Neural progenitor cell (in vitro differentiated cells): ENCODE measurements at regions not wholly inside any gene's neighbourhood (a gene's known extent, or its start where the extent isn't known, plus 50 kb on each side); places are given as distances from the start of the nearest gene placed in this dataset.

Source experiments
- EZH2 ChIP-seq: fragments of 200-600 bp; sonication (generic); IDR thresholded peaks from 2 replicates; pipeline ENCODE4 v1.6.1; 2017; ENCODE audit warnings: antibody characterized with exemption, mild to moderate bottlenecking, moderate library complexity
- EZH2phosphoT487 ChIP-seq: fragments of 200-600 bp; sonication (generic); IDR thresholded peaks from 2 replicates; pipeline ENCODE4 v1.6.1; 2017; ENCODE audit warnings: antibody characterized with exemption
- TF ChIP-seq, protein P1 (sequence below): fragments of 200-600 bp; sonication (generic); IDR thresholded peaks from 2 replicates; pipeline ENCODE4 v1.5.1; 2017; ENCODE audit warnings: antibody characterized with exemption, mild to moderate bottlenecking

DNA sequence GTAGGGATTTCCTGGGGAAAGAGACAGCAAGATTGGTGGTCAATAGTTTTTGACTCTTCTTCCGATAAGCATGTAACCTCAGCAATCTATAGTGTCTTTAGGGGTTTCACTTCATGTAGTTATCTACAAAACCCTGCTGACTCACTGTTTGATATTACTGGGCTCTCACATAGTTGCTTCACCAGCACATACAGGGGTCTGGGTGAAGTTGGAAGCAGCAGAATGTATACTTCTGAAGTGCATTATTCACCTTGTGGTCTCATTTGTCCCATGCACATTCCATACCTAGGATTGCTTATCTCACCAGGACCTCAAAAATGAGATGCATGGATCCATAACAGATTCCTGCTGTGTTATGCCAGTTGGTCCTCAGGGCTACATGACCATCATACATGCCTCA, 280.0 kb downstream of the LRIG3 start:
- TF ChIP-seq, protein P1, sequence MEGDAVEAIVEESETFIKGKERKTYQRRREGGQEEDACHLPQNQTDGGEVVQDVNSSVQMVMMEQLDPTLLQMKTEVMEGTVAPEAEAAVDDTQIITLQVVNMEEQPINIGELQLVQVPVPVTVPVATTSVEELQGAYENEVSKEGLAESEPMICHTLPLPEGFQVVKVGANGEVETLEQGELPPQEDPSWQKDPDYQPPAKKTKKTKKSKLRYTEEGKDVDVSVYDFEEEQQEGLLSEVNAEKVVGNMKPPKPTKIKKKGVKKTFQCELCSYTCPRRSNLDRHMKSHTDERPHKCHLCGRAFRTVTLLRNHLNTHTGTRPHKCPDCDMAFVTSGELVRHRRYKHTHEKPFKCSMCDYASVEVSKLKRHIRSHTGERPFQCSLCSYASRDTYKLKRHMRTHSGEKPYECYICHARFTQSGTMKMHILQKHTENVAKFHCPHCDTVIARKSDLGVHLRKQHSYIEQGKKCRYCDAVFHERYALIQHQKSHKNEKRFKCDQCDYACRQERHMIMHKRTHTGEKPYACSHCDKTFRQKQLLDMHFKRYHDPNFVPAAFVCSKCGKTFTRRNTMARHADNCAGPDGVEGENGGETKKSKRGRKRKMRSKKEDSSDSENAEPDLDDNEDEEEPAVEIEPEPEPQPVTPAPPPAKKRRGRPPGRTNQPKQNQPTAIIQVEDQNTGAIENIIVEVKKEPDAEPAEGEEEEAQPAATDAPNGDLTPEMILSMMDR = no peak
- TF ChIP-seq EZH2 = no peak
- no peak for TF ChIP-seq EZH2phosphoT487
